ENCODE measurements at regions not wholly inside any gene's neighbourhood (a gene's known extent, or its start where the extent isn't known, plus 50 kb on each side); places are given as distances from the start of the nearest gene placed in this dataset.

DNA sequence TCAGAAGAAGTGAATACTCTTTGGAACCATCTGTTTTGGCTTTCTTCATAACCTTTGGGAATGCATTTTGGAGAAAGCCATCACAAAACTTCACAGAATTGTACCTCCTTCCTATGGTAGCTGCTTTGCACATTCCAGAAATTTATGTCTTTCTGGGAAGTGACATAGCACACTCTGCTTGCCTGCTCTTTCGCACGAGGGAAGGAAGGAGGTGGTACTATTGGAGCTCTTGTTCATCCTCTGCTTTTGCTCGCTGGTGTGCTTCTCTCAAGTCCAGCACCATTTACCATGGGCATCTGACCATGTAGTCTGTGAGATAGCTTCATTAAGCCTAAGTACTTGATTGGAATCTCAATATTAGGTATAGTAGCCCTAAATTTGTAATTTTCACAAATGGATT, 473.3 kb upstream of the SLC35B3 start:
- TF ChIP-seq, protein P1, sequence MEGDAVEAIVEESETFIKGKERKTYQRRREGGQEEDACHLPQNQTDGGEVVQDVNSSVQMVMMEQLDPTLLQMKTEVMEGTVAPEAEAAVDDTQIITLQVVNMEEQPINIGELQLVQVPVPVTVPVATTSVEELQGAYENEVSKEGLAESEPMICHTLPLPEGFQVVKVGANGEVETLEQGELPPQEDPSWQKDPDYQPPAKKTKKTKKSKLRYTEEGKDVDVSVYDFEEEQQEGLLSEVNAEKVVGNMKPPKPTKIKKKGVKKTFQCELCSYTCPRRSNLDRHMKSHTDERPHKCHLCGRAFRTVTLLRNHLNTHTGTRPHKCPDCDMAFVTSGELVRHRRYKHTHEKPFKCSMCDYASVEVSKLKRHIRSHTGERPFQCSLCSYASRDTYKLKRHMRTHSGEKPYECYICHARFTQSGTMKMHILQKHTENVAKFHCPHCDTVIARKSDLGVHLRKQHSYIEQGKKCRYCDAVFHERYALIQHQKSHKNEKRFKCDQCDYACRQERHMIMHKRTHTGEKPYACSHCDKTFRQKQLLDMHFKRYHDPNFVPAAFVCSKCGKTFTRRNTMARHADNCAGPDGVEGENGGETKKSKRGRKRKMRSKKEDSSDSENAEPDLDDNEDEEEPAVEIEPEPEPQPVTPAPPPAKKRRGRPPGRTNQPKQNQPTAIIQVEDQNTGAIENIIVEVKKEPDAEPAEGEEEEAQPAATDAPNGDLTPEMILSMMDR (conservative IDR thresholded peaks at IDR 0.05; ENCODE audit: low read depth, low read length): no peak
- TF ChIP-seq EZH2phosphoT487 (IDR thresholded peaks at IDR 0.05; ENCODE audit: borderline replicate concordance, low read length) (no peak), EZH2 (IDR thresholded peaks at IDR 0.05; ENCODE audit: low read length, unreplicated experiment) (no peak)

Measured in PC-3 (cell line).